NCI-H1417 treated with DMSO at 0.1 percent for 48 hours (cell line): ENCODE measurements at regions not wholly inside any gene's neighbourhood (a gene's known extent, or its start where the extent isn't known, plus 50 kb on each side); places are given as distances from the start of the nearest gene placed in this dataset.

Source experiments
- DNase-seq: peaks from one replicate; lab custom pipeline; 2025; lab: John Stamatoyannopoulos, UW

DNA sequence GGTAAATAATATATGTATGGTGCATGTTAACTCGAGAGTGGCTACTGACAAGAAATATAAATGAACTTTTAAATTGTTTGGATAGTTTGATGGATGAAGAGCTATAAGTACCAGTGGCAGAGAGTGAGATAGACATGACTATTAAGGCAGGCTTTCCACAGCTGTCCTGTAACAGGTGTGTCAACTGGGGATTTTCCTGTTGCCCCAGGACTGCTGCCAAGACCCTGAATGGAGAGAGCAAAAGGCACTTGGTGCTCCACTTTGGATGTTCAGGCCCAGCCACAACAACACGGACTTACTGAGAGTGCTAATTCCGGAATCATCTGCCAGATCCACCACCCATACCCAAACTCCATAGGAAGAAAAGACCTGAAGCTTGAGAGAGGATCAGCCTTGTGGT, 215.1 kb downstream of the SEC61B start:
- no peak for DNase-seq

DNA sequence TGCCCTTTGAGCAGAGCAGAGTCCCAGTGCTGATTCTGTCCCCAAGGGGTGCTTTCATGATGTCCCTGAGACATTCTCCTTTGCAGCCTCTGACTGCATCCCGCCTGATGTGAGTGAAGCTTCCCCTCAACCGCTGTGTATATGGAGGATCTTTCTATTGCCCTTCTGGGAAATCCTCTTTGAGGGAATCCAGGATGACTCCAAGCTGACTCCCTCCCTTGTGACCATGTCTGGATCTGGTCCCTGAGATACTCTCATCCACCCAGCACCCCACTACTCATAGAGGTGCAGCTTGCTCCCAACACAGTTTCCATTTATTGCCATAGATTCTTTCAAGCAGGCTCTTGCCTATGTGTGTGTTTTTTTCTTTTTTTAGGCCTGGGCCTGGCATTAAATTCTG, 216.5 kb downstream of the SEC61B start:
- DNase-seq, result no peak

DNA sequence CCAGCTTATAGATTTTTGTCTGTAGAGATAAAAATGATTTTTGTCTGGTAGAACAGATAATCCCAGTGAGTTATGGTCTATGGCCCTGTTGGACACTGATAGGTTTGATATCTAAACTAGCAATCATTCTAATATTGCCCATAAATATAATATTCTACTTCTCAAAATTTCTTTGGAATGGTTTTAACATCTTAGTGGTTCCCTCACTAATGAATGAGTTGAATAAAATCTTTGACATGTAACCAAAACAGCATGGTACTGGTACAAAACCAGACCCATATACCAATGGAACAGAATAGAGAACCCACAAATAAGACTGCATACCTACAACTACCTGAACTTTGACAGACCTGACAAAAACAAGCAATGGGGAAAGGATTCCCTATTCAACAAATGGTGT, 219.7 kb downstream of the SEC61B start:
- no peak for DNase-seq

DNA sequence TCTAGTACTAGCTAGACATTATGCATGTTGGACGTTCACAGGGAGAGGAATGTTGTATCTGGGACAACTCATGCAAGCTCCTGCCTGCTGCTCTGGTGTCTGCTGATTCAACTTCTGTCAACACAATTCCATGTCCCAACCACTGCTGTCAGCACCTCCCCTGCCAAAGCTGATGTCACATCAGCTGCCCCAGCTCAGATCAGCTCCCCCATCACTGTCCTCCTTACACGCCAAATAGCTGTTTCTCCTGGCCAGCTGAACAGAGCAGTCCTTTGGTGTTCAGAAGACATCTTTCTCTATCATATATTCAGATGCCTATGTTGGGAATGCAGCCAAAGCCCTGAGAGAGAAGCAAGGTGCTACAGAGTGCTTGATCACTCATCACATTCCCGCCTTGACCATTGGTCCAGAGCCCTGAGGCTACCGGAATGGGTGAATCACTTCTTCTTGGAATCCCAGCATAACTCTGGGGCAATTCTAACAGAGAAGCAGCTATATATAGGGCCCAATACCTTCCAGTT, 223.3 kb downstream of the SEC61B start:
- no peak for DNase-seq

DNA sequence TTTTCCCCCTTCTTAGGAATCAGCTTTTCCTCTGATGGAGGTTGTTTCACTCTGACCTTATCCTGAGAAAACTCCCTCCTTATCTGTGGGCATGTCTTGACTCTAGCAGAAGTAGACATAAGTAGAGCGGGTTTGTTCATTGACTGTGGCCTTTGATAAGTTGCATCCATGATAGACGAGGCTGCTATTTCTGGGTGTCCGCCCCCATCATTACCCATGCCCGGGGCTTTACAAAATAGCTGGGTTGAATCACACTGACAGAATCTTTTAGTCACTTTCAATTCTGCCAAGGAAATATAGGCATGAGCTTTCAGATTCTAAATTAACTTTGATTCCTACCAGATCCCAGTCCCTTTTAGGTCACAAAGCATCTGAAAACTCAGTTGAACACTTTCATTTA, 223.8 kb downstream of the SEC61B start:
- no peak for DNase-seq

DNA sequence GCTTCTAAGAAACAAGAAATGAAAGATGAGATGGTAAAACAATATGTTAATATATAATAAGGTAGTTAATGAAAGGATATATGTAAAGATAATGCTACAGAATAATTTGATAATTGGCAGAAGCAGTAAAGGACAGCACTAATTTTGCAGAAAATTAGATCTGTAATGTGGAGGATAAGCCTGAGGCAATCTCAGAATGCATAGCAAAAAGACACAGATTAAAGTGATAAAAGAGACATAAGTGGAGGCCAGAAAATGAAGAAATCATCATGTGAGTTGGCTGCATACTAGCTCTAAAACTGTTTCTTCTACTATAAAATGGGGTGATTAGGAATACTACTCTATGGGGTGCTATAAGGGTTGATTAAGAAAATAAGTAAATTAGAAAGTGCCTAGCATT, 225.9 kb downstream of the SEC61B start:
- no peak for DNase-seq

DNA sequence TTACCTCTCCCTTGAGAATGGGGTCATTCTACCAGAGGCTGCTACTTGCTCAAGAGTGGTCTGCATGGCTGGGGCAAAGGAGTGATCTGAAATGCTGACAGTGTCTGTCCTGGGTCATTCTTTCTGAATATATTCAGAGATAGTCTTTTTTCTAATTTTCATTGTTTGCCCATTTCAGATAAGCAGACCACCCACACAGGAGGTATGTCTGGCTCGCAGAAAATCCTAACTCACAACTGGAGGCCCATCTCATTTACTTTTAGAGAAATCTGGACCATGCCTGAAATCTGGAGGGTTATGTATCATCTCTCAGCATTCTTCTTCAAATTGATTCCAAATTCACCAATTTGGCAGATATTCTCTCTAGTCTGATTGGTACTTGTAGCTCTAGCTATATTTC, 227.6 kb downstream of the SEC61B start:
- no peak for DNase-seq

DNA sequence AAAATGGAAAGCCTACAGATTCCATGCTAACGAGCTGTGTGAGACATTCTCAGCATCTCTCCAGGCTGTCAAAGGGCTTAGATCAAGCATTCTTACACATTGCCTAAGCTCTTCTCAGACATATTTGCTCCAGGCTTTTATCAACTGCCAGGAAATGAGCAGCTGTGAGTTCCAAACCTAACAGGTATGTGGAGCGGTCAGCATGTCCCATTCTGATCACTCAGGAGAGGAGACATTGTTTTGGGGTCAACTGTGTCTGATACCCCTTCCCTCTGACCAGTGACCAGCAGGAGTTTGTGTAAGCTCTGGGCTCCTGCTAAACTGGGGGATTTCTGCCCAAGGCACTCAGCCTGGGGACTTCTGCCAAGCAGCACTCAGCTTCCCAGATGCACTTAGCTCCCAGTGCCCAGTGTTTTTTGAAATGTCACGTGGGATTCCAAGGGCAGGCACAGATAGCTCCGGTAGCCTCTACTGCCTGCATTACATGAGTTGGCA, 229.1 kb downstream of the SEC61B start:
- no peak for DNase-seq

DNA sequence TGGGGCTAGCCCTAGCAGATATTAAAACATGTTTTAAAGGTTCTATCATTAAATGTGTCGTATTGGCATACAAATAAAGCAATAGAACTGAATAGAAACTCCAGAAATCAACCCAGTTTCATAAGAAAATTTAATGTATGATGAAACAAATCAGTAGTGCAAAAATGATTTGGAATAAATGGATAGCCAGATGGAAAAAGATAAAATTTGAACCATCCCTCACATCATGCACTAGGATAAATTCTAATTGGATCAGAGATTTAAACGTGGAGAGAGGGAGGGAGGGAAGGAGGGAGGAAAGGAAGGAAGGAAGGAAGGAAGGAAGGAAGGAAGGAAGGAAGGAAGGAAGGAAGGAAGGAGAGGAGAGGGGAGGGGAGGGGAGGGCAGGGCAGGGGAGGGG, 235.3 kb downstream of the SEC61B start:
- DNase-seq, result no peak

DNA sequence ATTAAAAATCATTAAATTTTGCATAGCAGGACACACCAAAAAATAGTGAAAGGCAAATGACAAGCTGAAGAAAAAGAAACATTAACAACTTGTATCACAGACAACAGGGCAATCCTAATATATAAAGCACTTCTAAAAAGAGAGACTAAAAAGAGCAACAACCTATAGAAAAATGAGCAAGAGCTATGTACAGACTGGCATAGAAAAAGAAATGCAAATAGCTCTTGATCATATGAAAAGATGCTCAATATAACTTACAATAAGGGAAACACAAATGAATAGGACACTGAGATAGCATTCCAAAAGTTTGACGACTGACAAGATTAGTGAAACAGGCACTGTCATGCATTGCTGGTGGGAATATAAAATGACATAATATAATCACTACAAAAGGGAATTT, 235.9 kb downstream of the SEC61B start:
- DNase-seq, result no peak

DNA sequence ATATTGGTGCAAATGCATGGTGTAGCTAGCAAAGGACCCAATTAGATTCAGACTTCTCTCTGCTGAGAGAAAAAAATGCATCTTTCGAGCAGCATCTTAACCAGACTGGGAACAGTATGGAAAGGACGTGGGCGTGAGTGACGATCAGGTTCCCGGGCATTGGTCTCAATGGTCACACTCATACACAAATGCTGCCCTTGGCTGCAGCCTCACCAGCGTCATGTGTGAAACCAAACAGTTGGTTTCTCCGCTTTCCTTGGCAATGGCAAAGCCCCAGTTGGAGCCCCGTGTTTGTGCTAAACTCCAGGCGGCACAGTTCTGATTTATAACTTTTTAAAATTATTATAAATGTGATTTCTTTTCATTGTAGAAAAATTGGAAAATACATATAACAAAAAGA, 237.8 kb downstream of the SEC61B start:
- no peak for DNase-seq

DNA sequence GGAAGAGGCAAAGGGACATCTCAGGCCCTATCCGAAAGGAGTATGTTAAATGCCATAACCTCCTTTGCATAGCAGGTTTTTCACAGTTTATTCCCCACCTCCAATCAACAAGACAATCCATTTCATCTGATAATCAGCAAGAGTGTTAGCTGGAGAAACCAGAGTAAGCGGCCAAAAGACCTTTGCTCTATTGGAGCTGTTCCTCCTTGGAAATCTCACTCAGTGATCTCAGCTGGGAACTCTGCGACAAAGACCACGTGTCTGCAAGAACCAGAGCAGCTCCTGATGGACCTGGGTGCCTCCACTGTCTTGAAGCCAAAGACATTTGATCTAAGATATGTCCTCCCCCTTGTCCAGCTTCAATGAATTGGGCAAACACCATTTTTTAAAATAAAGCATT, 241.0 kb downstream of the SEC61B start:
- no peak for DNase-seq

DNA sequence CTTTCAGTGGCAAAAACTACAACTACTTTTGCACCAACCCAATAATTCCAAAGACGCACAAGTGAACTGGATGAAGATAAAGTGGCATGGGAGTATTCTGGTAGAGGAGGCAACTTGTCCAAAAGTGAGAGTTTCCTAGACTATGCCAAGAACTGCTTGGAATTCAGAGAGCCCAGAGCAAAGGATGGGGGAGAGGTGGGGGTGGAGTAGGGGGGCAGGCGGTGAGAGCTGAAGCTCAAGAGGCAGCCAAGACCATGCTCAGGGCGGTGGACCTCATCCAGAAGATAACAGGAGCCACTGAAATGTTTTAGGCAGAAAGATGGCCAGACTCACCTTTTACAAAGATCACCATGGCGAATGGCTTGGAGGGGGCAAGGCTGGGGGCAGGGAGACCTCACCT, 242.5 kb downstream of the SEC61B start:
- DNase-seq, result no peak

DNA sequence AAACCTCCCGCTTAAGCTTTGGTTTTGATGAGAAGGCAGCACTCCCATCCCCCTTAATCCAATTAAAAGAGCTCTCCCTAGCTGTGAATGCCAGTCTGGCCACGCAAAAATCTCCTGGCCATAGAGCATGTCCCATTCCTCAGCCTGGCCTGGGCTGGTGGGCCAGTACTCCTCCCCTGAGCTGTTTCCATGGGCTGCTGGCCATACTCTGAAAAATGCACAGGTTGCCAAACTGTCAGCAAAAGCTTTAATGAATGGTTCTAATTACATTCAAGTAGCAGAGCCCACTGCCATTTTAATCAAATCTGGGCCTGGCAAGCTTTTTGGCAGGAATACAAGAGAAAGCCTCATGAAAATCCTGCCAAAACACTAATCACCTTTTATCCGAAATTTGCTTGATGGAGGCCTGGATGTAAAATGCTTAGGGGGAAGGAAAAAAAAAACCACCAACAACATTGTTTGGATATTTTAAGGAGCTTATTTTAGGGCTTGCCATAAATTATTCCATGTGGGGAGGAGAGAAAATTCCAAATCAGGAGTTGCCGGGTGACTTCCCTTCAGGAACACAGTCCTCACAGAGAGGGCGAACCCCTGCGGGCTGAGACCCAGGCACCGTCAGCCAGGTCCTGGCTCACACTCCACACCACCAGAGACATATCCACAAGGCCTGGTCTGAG, 243.3 kb downstream of the SEC61B start:
- DNase-seq, result no peak

DNA sequence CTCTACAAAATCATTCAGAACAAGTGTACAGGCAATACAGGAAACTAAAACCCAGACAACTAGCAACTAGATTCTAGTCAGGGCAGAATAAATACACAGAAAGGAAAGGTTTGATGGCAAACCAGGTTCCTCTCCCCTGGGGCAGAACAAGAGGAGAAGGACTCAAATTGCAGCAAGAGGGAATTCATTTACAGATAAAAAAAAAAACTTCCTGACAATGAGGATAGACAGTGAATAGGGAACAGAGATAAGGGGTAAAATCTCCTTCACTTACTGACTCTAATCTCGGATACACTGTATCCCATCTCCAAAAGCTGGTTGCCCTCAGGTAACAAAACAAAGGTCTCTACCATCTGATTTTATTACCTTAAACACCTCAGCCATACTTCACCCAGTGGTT, 244.0 kb downstream of the SEC61B start:
- no peak for DNase-seq

DNA sequence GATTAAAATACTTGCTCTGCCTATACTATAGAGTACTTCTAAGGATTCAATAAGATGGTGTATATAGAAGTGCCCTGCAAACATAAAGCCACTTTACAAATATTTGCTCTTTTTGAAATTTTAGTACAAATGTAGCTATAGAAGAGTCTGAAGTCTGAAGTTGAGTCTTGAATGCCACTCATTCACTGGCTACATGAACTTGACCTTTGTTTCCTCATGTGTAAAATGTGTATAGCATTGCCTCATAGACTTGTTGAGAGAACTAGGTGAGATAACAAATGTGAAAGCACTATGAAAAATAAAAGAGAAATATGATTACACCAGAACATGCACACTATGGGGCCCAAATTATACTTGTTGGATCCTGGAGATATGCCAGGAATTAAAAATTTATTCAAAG, 244.7 kb downstream of the SEC61B start:
- no peak for DNase-seq

DNA sequence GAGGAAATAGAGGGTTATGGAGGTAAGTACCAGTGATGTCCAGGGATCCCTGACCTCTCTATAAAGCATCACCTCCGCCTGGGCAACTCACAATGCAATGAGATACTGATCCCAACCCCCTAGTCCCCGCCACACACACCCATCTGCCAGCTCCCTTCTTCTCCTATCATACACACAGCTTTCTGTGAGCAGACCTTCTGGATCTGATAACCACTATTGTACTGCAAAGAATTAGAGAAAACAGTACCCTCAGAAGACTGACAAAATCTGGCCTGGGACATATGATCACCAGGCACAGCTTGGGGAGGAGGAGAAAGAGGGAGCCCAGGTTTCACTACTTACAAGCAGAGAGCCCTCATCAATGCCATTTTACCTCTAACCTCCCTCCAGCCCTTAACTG, 249.0 kb downstream of the SEC61B start:
- DNase-seq, result no peak

DNA sequence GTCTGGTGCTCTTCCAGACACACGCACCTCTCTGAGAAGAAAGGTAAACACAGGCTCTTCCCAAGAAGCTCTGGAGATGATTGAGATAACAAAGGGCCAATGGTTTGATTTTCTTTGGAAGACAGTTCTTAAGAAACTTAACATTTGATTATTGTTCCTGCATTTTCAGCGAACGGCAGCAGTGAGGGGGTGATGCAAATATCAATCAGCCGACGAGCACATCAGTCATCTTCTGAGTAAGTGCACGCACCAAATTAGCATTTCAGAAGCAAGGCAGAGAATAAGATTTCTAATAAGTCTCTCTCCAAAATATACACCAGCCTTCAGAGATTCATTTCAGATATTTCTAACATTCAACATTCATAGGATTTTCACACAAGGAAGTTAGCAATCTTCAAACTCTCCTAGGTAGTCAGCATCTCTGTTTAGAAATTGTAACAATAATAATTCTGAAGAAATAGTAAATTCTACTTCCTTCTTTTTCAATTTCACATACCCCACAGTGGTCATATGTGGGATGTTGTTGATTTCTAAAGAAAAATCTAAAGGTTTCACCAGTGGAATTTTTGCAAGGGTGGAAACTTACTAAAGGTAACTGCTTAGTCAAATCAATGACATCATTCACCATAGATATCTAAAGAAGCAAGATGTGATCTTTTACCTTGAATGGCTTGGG, 250.3 kb downstream of the SEC61B start:
- no peak for DNase-seq

DNA sequence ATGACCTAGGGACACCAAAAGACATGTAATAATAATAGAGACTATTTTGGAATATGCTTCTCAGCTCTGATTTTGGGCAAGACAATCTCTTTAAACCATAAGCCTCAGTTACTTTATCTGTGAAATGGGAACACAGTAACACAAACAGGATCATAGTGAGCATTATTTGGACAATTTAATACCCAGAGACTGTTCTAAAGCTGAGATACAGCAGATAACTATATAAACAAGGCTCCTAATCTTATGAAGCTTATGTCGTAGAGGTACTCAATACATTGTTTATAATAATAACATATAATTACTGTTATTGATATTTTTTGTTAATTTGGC, 250.8 kb downstream of the SEC61B start:
- DNase-seq, result no peak

DNA sequence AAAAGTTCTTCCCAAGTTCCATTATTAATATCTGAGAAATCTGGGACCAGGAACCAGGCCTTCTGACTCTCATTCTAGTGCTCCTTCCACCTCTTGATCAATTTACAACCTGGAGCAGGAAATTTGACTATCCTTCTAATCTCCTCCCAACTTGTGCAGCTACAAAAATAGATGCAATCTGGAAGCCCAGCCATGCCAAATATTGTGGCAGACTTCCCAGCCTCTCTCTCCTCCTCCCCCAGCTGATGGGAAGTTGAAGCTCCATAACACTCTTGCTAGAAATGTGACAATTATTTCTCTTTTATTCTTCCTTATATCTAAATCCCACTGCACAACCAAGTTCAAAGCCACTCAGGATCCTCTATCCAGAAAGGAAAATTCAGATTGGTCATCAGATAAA, 252.1 kb downstream of the SEC61B start:
- no peak for DNase-seq

DNA sequence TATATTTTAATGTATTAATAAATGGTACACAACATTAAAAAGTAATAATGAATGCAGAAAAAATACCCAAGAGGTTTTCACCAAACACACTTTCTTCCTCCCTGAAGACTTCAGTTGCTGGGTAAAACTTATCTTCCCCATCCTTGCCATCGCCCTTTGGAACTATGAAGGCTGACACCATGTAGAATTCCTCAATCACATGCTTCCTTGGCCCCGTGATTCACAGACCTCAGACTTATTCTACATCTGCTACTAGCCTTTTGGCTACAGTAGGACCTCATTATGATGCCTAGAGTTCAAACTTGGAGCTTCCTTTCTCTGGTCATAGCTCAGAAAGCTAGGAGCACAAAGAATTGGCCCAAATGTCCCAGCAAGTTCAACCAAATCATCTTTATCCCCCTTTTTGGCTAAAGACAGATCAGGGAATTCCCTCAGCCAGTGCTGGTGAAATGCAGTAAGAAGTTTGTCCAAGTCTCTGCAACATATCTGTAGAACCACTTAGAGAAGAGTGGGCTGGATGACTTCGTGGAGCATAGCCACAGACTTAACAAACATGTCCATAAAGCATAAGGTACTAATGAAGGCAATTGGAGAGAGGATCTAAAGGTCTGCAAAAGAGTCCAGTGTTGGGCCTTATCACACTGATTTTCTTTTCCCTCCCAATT, 253.5 kb downstream of the SEC61B start:
- DNase-seq, result no peak

DNA sequence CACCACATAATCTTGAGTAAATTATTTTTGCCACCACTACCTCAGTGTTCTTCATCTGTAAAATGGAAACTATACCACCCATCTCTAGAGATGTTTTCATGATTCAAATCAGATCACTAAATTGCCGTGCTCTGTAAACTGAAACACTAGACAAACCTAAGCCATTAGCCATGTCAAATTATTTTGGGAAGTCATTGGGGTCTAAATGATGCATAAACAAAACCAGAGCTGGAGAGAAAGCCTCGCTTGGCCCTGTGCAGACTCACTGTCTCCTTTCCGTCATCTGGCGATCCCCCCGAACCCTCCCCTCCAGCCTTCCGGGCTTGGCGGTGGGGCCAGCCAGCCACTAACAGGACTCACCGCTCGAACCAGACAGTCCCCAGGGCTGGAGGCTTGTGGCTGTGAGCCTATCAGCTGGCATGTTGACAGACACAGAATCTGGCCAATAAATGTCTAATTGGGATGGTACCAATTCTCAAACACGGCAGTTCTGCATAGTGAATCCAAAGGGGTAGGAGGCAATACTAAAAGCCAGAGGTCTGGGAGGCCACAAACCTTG, 256.5 kb downstream of the SEC61B start:
- DNase-seq, result no peak

DNA sequence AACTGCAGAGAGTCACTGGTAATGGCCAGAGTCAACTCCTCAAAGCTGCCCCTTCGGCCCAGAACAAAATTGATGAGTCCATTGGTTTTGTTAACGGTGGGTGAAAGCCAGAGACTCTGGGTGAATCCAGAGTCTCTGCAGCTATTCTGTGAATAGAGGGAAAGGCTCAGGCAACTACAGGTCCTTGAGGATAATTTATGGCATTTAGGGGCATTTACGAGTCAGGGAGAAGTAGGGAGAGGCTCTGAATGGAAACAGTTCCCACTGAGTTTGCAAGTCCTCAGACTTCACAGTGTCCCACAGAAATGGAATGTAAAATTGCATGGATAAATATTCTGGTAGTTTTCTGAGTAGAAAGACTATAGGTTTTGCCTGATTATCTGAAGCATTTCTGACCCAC, 257.8 kb downstream of the SEC61B start:
- DNase-seq, result no peak
